ENCODE measurements at regions not wholly inside any gene's neighbourhood (a gene's known extent, or its start where the extent isn't known, plus 50 kb on each side); places are given as distances from the start of the nearest gene placed in this dataset.
A peak's percentile ranks its signal among the peaks of the same experiment; 100 is the strongest.

- ATAC-seq (ENCODE audit: poor library complexity), result peak; percentile 65
- peak; percentile 80 for DNase-seq
- intact Hi-C loops (cut with DNase I), result loop anchor here (10.0 kb wide), 1 partner anchor 134 kb away; no protein-coding TSS in a partner anchor
These were observed 481.0 kb downstream of the TNS3 start for GRCh38 chr7:47100817-47101435.

GRCh38 chr7:47100148-47100816 is 481.6 kb downstream of the TNS3 start:
- intact Hi-C loops (cut with DNase I), result loop anchor here (10.0 kb wide), 1 partner anchor 135 kb away; no protein-coding TSS in a partner anchor
- no peak for ATAC-seq (ENCODE audit: poor library complexity)
- no peak for DNase-seq

GRCh38 chr7:47097431-47097830 is 484.5 kb downstream of the TNS3 start:
- no peak for DNase-seq
- intact Hi-C loops (cut with DNase I), result loop anchor here (10.0 kb wide), 1 partner anchor 393 kb away; no protein-coding TSS in a partner anchor
- no peak for ATAC-seq (ENCODE audit: poor library complexity)

GRCh38 chr7:47095946-47096345 is 486.0 kb downstream of the TNS3 start:
- intact Hi-C loops (cut with DNase I), result loop anchor here (10.0 kb wide), 1 partner anchor 391 kb away; no protein-coding TSS in a partner anchor
- no peak for DNase-seq
- no peak for ATAC-seq (ENCODE audit: poor library complexity)

- DNase-seq (no peak), ATAC-seq (ENCODE audit: poor library complexity) (no peak)
- intact Hi-C loops (cut with DNase I), result loop anchor here (10.0 kb wide), 1 partner anchor 390 kb away; no protein-coding TSS in a partner anchor
These were observed 487.4 kb downstream of the TNS3 start for GRCh38 chr7:47094462-47094861.

GRCh38 chr7:47093320-47094234 is 488.3 kb downstream of the TNS3 start:
- DNase-seq (no peak), ATAC-seq (ENCODE audit: poor library complexity) (no peak)
- intact Hi-C loops (cut with DNase I), result loop anchor here (10.0 kb wide), 1 partner anchor 389 kb away; no protein-coding TSS in a partner anchor

GRCh38 chr7:47092336-47092735 is 489.6 kb downstream of the TNS3 start:
- no peak for ATAC-seq (ENCODE audit: poor library complexity)
- intact Hi-C loops (cut with DNase I), result loop anchor here (10.0 kb wide), 1 partner anchor 388 kb away; no protein-coding TSS in a partner anchor
- no peak for DNase-seq

GRCh38 chr7:47091141-47091540 is 490.8 kb downstream of the TNS3 start:
- intact Hi-C loops (cut with DNase I), result loop anchor here (10.0 kb wide), 1 partner anchor 386 kb away; no protein-coding TSS in a partner anchor
- ATAC-seq (ENCODE audit: poor library complexity), result no peak
- no peak for DNase-seq

GRCh38 chr7:47089461-47089860 is 492.4 kb downstream of the TNS3 start:
- no peak for ATAC-seq (ENCODE audit: poor library complexity)
- DNase-seq, result no peak

GRCh38 chr7:47089068-47089417 is 492.9 kb downstream of the TNS3 start:
- DNase-seq, result no peak
- intact Hi-C loops (cut with DNase I), result loop anchor here (5.0 kb wide), 1 partner anchor 1167 kb away; the partner anchor contains the start of gene IGFBP3

More at GRCh38 chr7:47089461-47089860, 492.4 kb downstream of the TNS3 start:
- intact Hi-C loops (cut with DNase I), result loop anchor here (5.0 kb wide), 1 partner anchor 1167 kb away; the partner anchor contains the start of gene IGFBP3

GRCh38 chr7:47088329-47089067 is 493.4 kb downstream of the TNS3 start:
- ATAC-seq (ENCODE audit: poor library complexity) (peak; percentile 94), DNase-seq (peak; percentile 72)
- intact Hi-C loops (cut with DNase I), result loop anchor here (5.0 kb wide), 1 partner anchor 1166 kb away; the partner anchor contains the start of gene IGFBP3

More at GRCh38 chr7:47089068-47089417, 492.9 kb downstream of the TNS3 start:
- no peak for ATAC-seq (ENCODE audit: poor library complexity)

- DNase-seq (no peak), ATAC-seq (ENCODE audit: poor library complexity) (no peak)
- intact Hi-C loops (cut with DNase I), result loop anchor here (5.0 kb wide), 1 partner anchor 1166 kb away; the partner anchor contains the start of gene IGFBP3
These were observed 494.0 kb downstream of the TNS3 start for GRCh38 chr7:47087866-47088265.

GRCh38 chr7:47085491-47086275 is 496.2 kb downstream of the TNS3 start:
- DNase-seq (no peak), ATAC-seq (ENCODE audit: poor library complexity) (no peak)
- intact Hi-C loops (cut with DNase I), result loop anchor here (5.0 kb wide), 1 partner anchor 1163 kb away; the partner anchor contains the start of gene IGFBP3

GRCh38 chr7:47083476-47084250 is 498.2 kb downstream of the TNS3 start:
- intact Hi-C loops (cut with DNase I), result loop anchor here (5.0 kb wide), 1 partner anchor 726 kb away; no protein-coding TSS in a partner anchor
- no peak for DNase-seq
- no peak for ATAC-seq (ENCODE audit: poor library complexity)

GRCh38 chr7:47080816-47081215 is 501.1 kb downstream of the TNS3 start:
- intact Hi-C loops (cut with DNase I), result loop anchor here (5.0 kb wide), 1 partner anchor 724 kb away; no protein-coding TSS in a partner anchor
- ATAC-seq (ENCODE audit: poor library complexity) (peak; percentile 29), DNase-seq (no peak)

- no peak for DNase-seq
- no peak for ATAC-seq (ENCODE audit: poor library complexity)
- intact Hi-C loops (cut with DNase I), result loop anchor here (10.0 kb wide), 1 partner anchor 473 kb away; no protein-coding TSS in a partner anchor
These were observed 503.7 kb downstream of the TNS3 start for GRCh38 chr7:47078241-47078640.
